Hepatocyte (in vitro differentiated cells): ENCODE measurements at regions not wholly inside any gene's neighbourhood (a gene's known extent, or its start where the extent isn't known, plus 50 kb on each side); places are given as distances from the start of the nearest gene placed in this dataset.

ENCODE experiments used
- DNase-seq: peaks from one replicate; pipeline ENCODE4 v3.0.0-alpha.2; 2016; ENCODE audit warnings: low spot score
- H2AFZ ChIP-seq: fragments of 200-600 bp; sonication (generic); 2 replicates; pipeline ENCODE4 v1.6.0; 2016; ENCODE audit warnings: antibody characterized with exemption, mild to moderate bottlenecking
- H3K27ac ChIP-seq: fragments of 200-600 bp; sonication (generic); 2 replicates; pipeline ENCODE4 v1.5.1; 2016; ENCODE audit warnings: mild to moderate bottlenecking
- H3K27me3 ChIP-seq: fragments of 200-600 bp; sonication (generic); 2 replicates; pipeline ENCODE4 v1.6.1; 2016
- H3K36me3 ChIP-seq: fragments of 200-600 bp; sonication (generic); replicated peaks from 2 replicates; pipeline ENCODE4 v1.5.1; 2016; ENCODE audit warnings: low read depth; ENCODE audit not compliant: insufficient read depth
- H3K4me1 ChIP-seq: fragments of 200-600 bp; sonication (generic); 2 replicates; pipeline ENCODE4 v1.5.1; 2016; ENCODE audit warnings: mild to moderate bottlenecking, moderate library complexity; ENCODE audit not compliant: insufficient read depth
- H3K4me2 ChIP-seq: fragments of 200-600 bp; sonication (generic); 2 replicates; pipeline ENCODE4 v1.6.0; 2016
- H3K4me3 ChIP-seq: fragments of 200-600 bp; sonication (generic); 2 replicates; pipeline ENCODE4 v1.5.1; 2016; ENCODE audit warnings: mild to moderate bottlenecking
- H3K79me2 ChIP-seq: fragments of 200-600 bp; sonication (generic); 2 replicates; pipeline ENCODE4 v1.6.0; 2017; ENCODE audit warnings: mild to moderate bottlenecking
- H3K9me2 ChIP-seq: fragments of 200-600 bp; sonication (generic); replicated peaks from 2 replicates; pipeline ENCODE4 v1.6.0; 2017; ENCODE audit warnings: mild to moderate bottlenecking; ENCODE audit not compliant: insufficient read depth
- H3K9me3 ChIP-seq: fragments of 200-600 bp; sonication (generic); 2 replicates; pipeline ENCODE4 v1.5.1; 2016; ENCODE audit warnings: low read depth, mild to moderate bottlenecking
- H4K20me1 ChIP-seq: fragments of 200-600 bp; sonication (generic); 2 replicates; pipeline ENCODE4 v1.6.0; 2016; ENCODE audit warnings: mild to moderate bottlenecking; ENCODE audit not compliant: insufficient read depth, poor library complexity, severe bottlenecking
- EZH2 ChIP-seq: fragments of 200-600 bp; sonication (generic); IDR thresholded peaks from 2 replicates; pipeline ENCODE4 v1.6.1; 2016; ENCODE audit warnings: antibody characterized with exemption, mild to moderate bottlenecking, borderline replicate concordance
- EZH2phosphoT487 ChIP-seq: fragments of 200-600 bp; sonication (generic); IDR thresholded peaks from one replicate; pipeline ENCODE4 v1.6.1; 2018; ENCODE audit warnings: antibody characterized with exemption, mild to moderate bottlenecking, low read depth, moderate library complexity; ENCODE audit not compliant: unreplicated experiment, severe bottlenecking
- WGBS: methylation state at CpG from one replicate; pipeline ENCODE4 v1.1.6; 2016; ENCODE audit warnings: low lambda C conversion rate; ENCODE audit errors: missing lambda C conversion rate; 5-methylcytosine and 5-hydroxymethylcytosine counted together
- TF ChIP-seq, protein P1 (sequence below): fragments of 200-600 bp; sonication (generic); IDR thresholded peaks from 2 replicates; pipeline ENCODE4 v1.5.1; 2016; ENCODE audit warnings: antibody characterized with exemption, mild to moderate bottlenecking; ENCODE audit not compliant: poor library complexity

DNA sequence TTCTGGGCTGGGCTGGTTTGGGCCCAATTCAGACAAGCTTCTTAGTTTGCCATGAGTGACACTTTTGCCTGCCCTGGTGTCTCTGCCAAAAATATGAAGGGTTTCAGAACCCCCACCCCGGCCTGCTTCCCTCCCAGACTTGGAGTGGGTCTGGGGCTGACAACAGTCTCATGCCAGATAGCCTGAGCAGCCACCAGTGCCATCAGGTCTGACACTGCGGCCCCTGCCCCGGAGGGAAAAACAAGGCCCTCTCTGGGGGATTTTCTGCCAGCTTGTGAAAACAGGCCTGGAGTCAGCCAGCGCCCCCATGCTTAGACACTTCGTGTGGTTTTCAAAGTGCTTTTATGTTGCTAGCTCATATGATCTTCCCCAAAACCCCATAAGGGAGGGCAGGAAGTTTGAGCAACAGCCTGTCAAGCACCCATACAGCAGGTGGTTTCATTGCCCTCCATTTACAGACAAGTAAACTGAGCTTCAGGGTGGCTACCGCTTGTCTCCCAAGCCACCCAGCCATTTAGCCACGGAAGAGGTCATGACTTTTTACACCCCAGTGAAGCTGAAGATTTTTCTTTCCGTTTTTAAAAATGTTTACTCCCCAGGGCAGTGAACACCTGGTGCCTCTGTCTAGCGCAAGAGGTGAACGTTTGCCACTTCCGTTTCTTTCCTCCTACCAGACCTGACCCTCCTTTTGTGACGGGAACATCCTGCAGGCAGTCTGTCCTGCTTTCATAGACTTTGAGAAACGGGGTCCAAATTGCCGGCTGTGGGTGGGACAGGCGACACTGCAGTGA lies 300.6 kb downstream of the SEC14L1 start:
- Histone ChIP-seq H3K9me2 (no peaks in the 10 kb centered on the region), H3K4me3 (no peak overlapping the region), H3K4me2 (peak overlapping the region; percentile 12), H3K27ac (peak overlapping the region; percentile 80), H3K9me3 (no peaks in the 10 kb centered on the region), H3K79me2 (peaks cover 97% of the 10 kb centered on the region), H4K20me1 (peaks cover 38% of the 10 kb centered on the region), H3K27me3 (no peaks in the 10 kb centered on the region), H3K36me3 (no peaks in the 10 kb centered on the region), H3K4me1 (peaks cover 89% of the 10 kb centered on the region), H2AFZ (no peak overlapping the region)
- DNase-seq = no peak
- 56% methylated on average over 15 of the region's 15 CpGs for WGBS
- TF ChIP-seq EZH2phosphoT487 = no peak
- TF ChIP-seq EZH2 = no peak
- TF ChIP-seq, protein P1, sequence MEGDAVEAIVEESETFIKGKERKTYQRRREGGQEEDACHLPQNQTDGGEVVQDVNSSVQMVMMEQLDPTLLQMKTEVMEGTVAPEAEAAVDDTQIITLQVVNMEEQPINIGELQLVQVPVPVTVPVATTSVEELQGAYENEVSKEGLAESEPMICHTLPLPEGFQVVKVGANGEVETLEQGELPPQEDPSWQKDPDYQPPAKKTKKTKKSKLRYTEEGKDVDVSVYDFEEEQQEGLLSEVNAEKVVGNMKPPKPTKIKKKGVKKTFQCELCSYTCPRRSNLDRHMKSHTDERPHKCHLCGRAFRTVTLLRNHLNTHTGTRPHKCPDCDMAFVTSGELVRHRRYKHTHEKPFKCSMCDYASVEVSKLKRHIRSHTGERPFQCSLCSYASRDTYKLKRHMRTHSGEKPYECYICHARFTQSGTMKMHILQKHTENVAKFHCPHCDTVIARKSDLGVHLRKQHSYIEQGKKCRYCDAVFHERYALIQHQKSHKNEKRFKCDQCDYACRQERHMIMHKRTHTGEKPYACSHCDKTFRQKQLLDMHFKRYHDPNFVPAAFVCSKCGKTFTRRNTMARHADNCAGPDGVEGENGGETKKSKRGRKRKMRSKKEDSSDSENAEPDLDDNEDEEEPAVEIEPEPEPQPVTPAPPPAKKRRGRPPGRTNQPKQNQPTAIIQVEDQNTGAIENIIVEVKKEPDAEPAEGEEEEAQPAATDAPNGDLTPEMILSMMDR = no peak

DNA sequence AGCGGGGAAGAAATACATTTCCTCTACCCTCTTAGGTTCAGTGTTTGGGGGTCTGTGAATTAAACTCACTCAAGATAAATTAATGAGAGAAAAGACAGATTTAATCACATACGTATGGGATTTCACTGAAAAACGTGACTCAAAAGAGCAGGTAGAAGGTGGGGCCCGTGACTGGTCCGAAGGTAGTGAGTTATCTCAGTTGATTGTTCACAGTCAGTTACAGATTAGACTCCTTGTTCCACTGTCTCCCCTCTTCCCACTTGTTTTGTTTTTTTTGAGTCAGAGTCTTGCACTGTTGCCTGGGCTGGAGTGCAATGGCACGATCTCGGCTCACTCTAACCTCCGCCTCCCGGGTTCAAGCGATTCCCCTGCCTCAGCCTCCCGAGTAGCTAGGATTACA lies 301.2 kb downstream of the SEC14L1 start:
- Histone ChIP-seq H3K4me3 (no peak overlapping the region), H3K36me3 (no peaks in the 10 kb centered on the region), H3K4me2 (peak overlapping the region; percentile 12), H3K9me2 (no peaks in the 10 kb centered on the region), H3K27ac (peak overlapping the region; percentile 80), H3K4me1 (peaks cover 86% of the 10 kb centered on the region), H2AFZ (no peak overlapping the region), H3K27me3 (no peaks in the 10 kb centered on the region), H4K20me1 (peaks cover 36% of the 10 kb centered on the region), H3K9me3 (no peaks in the 10 kb centered on the region), H3K79me2 (peaks cover 97% of the 10 kb centered on the region)
- TF ChIP-seq EZH2 (no peak), EZH2phosphoT487 (no peak)
- TF ChIP-seq, protein P1 = no peak
- 79% methylated on average over 11 of the region's 11 CpGs for WGBS
- no peak for DNase-seq

DNA sequence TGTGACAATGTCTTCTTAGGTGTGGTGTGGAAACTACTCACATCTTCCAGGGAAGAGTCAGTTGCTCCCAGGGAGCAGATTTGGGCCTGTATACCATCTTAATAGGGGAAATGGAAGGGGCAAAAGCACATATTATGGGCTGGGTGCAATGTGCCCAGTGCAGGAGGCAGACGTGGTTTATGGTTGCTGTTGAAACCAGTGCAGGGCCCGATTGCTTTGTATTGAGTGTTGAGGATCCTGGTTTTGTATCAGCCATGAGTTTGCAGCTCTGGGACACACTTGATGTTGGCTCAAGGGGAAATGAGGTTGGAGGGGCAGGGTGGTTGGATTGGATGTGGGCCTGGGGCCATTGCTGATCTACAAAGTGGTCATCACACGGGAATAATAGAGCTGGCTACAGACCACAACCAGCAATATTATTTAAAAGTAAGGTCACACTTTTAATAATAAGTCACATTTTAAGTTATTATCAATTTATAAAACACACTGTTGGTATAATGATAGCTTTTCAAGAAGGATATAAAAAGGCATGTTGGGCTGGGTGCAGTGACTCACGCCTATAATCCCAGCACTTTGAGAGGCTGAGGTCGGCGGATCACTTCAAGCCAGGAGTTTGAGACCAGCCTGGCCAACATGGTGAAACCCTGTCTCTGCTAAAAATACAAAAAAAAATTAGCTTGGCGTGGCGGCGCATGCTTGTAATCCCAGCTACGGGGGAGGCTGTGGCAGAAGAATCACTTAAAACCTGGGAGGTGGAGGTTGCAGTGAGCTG lies 302.4 kb downstream of the SEC14L1 start:
- peak overlapping the region; percentile 86 for H3K27ac ChIP-seq
- no peak overlapping the region for H2AFZ ChIP-seq
- H3K4me3 ChIP-seq = no peak overlapping the region
- H3K27me3 ChIP-seq = no peaks in the 10 kb centered on the region
- TF ChIP-seq EZH2phosphoT487 (no peak), EZH2 (no peak)
- TF ChIP-seq, protein P1 = no peak
- no peaks in the 10 kb centered on the region for H3K9me3 ChIP-seq
- H3K4me2 ChIP-seq = no peak overlapping the region
- no peaks in the 10 kb centered on the region for H3K9me2 ChIP-seq
- H3K4me1 ChIP-seq = peaks cover 74% of the 10 kb centered on the region
- H4K20me1 ChIP-seq = peaks cover 41% of the 10 kb centered on the region
- no peaks in the 10 kb centered on the region for H3K36me3 ChIP-seq
- H3K79me2 ChIP-seq = peaks cover 97% of the 10 kb centered on the region
- 77% methylated on average over 10 of the region's 10 CpGs for WGBS
- DNase-seq = no peak
